A673 (cell line): ENCODE measurements at regions not wholly inside any gene's neighbourhood (a gene's known extent, or its start where the extent isn't known, plus 50 kb on each side); places are given as distances from the start of the nearest gene placed in this dataset.
A peak's percentile ranks its signal among the peaks of the same experiment; 100 is the strongest.

Experiments
- BruUV-seq: library from RNA; stranded (reverse); fragments of 400-500 nt; replicated peaks from 2 replicates; lab custom pipeline; 2021; lab: Mats Ljungman, UMichigan
- CTCF ChIA-PET: fragments of 300-600 bp; sonication (Branson Sonifier 250); formaldehyde crosslinking; loops from one replicate; lab custom pipeline; 2022; ENCODE audit warnings: antibody characterized with exemption; lab: Charles Lee
- POLR2A ChIA-PET: fragments of 300-600 bp; sonication (Branson Sonifier 250); formaldehyde crosslinking; loops from one replicate; lab custom pipeline; 2022; ENCODE audit warnings: antibody characterized with exemption; ENCODE audit not compliant: low non-redundant PET; lab: Charles Lee
- DNase-seq: peaks from one replicate; pipeline ENCODE4 v3.0.0-alpha.2; 2015; ENCODE audit warnings: low spot score
- H3K27ac ChIP-seq: fragments of 200-600 bp; sonication (generic); 2 replicates; pipeline ENCODE4 v1.5.1; 2016; ENCODE audit warnings: mixed run types, low read depth, mild to moderate bottlenecking, mixed read lengths, antibody characterized with exemption, low read length; ENCODE audit not compliant: poor library complexity, severe bottlenecking
- H3K27me3 ChIP-seq: fragments of 200-600 bp; sonication (generic); replicated peaks from 2 replicates; pipeline ENCODE4 v1.6.1; 2017; ENCODE audit warnings: mixed run types, low read depth, mild to moderate bottlenecking, mixed read lengths, antibody characterized with exemption, low read length; ENCODE audit not compliant: insufficient read depth, poor library complexity
- H3K36me3 ChIP-seq: fragments of 200-600 bp; sonication (generic); 2 replicates; pipeline ENCODE4 v1.6.1; 2016; ENCODE audit warnings: mixed run types, mild to moderate bottlenecking, mixed read lengths, antibody characterized with exemption, low read length; ENCODE audit not compliant: insufficient read depth, poor library complexity, severe bottlenecking
- H3K4me1 ChIP-seq: fragments of 200-600 bp; sonication (generic); 2 replicates; pipeline ENCODE4 v1.6.1; 2017; ENCODE audit warnings: mixed run types, mild to moderate bottlenecking, mixed read lengths, antibody characterized with exemption, low read length; ENCODE audit not compliant: insufficient read depth, poor library complexity, severe bottlenecking
- H3K4me3 ChIP-seq: fragments of 200-600 bp; sonication (generic); 2 replicates; pipeline ENCODE4 v1.5.1; 2016; ENCODE audit warnings: low read depth, mixed run types, mild to moderate bottlenecking, mixed read lengths, low read length; ENCODE audit not compliant: poor library complexity, severe bottlenecking
- H3K9me3 ChIP-seq: fragments of 200-600 bp; sonication (generic); 2 replicates; pipeline ENCODE4 v1.6.1; 2016; ENCODE audit warnings: mixed run types, low read depth, mild to moderate bottlenecking, mixed read lengths, antibody characterized with exemption, low read length; ENCODE audit not compliant: poor library complexity, severe bottlenecking
- CTCF ChIP-seq: fragments of 300-800, 200-600 bp; sonication (generic); conservative IDR thresholded peaks from 2 replicates; pipeline ENCODE4 v1.5.1; 2017; ENCODE audit warnings: low read depth, mild to moderate bottlenecking, antibody characterized with exemption, low read length, moderate library complexity, mixed read lengths
- EZH2 ChIP-seq: fragments of 200-600 bp; sonication (generic); IDR thresholded peaks from 2 replicates; pipeline ENCODE4 v1.6.1; 2017; ENCODE audit warnings: borderline replicate concordance, low read depth, mild to moderate bottlenecking, mixed read lengths, antibody characterized with exemption, low read length; ENCODE audit not compliant: poor library complexity, severe bottlenecking
- intact Hi-C: fragments of 100-400 bp; cut with micrococcal nuclease; formaldehyde crosslinking; loops from one replicate; pipeline ENCODE4 v1.10.0; 2022; ENCODE audit not compliant: unreplicated experiment

DNA sequence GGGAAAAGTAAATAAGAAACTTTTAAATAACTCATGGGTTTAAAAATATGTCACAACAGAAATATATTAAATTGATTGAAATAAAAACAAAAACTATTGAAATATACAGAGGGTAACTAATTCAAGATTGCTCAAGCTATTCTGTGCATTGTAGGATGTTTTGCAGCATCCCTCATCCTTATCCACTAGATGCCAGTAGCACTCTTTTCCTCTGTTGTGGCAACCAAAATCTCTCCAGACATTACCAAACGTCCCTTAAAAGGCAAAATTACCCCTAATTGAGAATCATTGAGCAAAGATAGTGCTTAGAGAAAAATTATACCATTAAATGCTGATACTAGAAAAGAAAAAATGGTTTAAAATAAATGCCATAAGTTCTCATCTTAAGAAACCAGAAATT lies 682.6 kb downstream of the RWDD3 start:
- no peaks in the 10 kb centered on the region for H3K9me3 ChIP-seq
- no peaks in the 10 kb centered on the region for H3K27me3 ChIP-seq
- intact Hi-C loops, result no loop called here
- no peaks in the 10 kb centered on the region for H3K36me3 ChIP-seq
- ChIA-PET POLR2A (no interaction called here), CTCF (no interaction called here)
- no peaks in the 10 kb centered on the region for H3K4me1 ChIP-seq
- H3K4me3 ChIP-seq, result no peak overlapping the region
- no peak for TF ChIP-seq EZH2
- peak; percentile 40 for TF ChIP-seq CTCF
- DNase-seq, result peak; percentile 25
- BruUV-seq, result no TSS peak
- no peak overlapping the region for H3K27ac ChIP-seq

DNA sequence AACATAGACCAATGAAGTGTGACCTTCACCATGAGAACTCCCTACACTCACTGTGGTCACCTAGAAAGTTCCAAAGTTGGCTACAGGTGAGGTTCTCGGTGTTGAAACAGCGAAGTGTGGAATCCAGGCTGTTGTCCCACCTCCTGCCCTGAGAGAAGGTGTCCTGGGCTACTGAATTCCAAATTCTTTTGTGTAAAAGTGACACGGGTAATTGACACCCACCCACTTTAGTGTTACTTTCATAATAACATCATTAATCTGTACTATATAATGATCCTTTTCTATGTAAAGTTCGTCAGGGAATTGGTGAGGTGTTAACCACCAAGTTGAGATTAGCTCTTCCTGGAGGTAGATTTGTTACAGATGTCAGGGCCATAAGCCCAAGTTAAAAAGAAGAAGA lies 690.7 kb downstream of the RWDD3 start:
- Histone ChIP-seq H3K9me3 (no peaks in the 10 kb centered on the region), H3K27ac (no peak overlapping the region), H3K4me1 (no peaks in the 10 kb centered on the region), H3K36me3 (no peaks in the 10 kb centered on the region), H3K27me3 (no peaks in the 10 kb centered on the region), H3K4me3 (no peak overlapping the region)
- CTCF ChIA-PET, result no interaction called here
- intact Hi-C loops, result no loop called here
- POLR2A ChIA-PET, result no interaction called here
- no TSS peak for BruUV-seq
- TF ChIP-seq CTCF (no peak), EZH2 (no peak)
- DNase-seq, result no peak

GRCh38 chr1:95926331-95926730 lies 692.3 kb downstream of the RWDD3 start:
- Histone ChIP-seq H3K9me3 (no peaks in the 10 kb centered on the region), H3K36me3 (no peaks in the 10 kb centered on the region), H3K27me3 (no peaks in the 10 kb centered on the region), H3K4me3 (no peak overlapping the region), H3K27ac (no peak overlapping the region), H3K4me1 (no peaks in the 10 kb centered on the region)
- TF ChIP-seq CTCF (no peak), EZH2 (no peak)
- intact Hi-C loops, result no loop called here
- CTCF ChIA-PET, result no interaction called here
- DNase-seq, result no peak
- no TSS peak for BruUV-seq
- POLR2A ChIA-PET, result no interaction called here
